Activated CD4-positive, alpha-beta T cell treated with anti-CD3 and anti-CD28 coated beads for 36 hours (primary cell): ENCODE measurements at regions not wholly inside any gene's neighbourhood (a gene's known extent, or its start where the extent isn't known, plus 50 kb on each side); places are given as distances from the start of the nearest gene placed in this dataset.

Source experiments
- ATAC-seq: fragments of 200-7000 bp; cut with Tn5 transposase; one replicate; pipeline ENCODE4 v1.10.0; 2021; ENCODE audit warnings: mild to moderate bottlenecking, moderate library complexity
- CTCF ChIA-PET: fragments of 350-600 bp; sonication (Branson Sonifier 250); formaldehyde crosslinking; loops from one replicate; lab custom pipeline; 2021; ENCODE audit warnings: antibody characterized with exemption; lab: Charles Lee
- POLR2A ChIA-PET: fragments of 350-600 bp; sonication (Branson Sonifier 250); formaldehyde crosslinking; loops from one replicate; lab custom pipeline; 2021; ENCODE audit warnings: antibody characterized with exemption, inconsistent platforms; lab: Charles Lee
- DNase-seq: peaks from one replicate; pipeline ENCODE4 v3.0.0-alpha.2; 2020
- H3K27ac Mint-ChIP-seq: one replicate; pipeline ENCODE4 v1.8.0; 2021; ENCODE audit warnings: mixed read lengths
- H3K27me3 Mint-ChIP-seq: one replicate; pipeline ENCODE4 v1.8.0; 2021; ENCODE audit warnings: mixed read lengths
- H3K36me3 Mint-ChIP-seq: one replicate; pipeline ENCODE4 v1.8.0; 2021; ENCODE audit warnings: low read depth, mixed read lengths
- H3K4me1 Mint-ChIP-seq: one replicate; pipeline ENCODE4 v1.8.0; 2021; ENCODE audit warnings: mixed read lengths
- H3K4me3 Mint-ChIP-seq: one replicate; pipeline ENCODE4 v1.8.0; 2021; ENCODE audit warnings: mild to moderate bottlenecking, moderate library complexity, mixed read lengths
- H3K9me3 Mint-ChIP-seq: one replicate; pipeline ENCODE4 v1.8.0; 2021; ENCODE audit warnings: low read depth, mixed read lengths
- intact Hi-C, 2 experiments: fragments of 100-400 bp; cut with DNase I in 1 of 2; cut with micrococcal nuclease in 1 of 2; formaldehyde crosslinking; loops; one replicate each; pipeline versions ENCODE4 v1.14.2 to v1.15.1; 2022 to 2024; cut with DNase I, micrococcal nuclease

GRCh38 chr15:31271711-31272557, 54.7 kb upstream of the KLF13 start:
- Mint-ChIP-seq H3K4me3 (no peak overlapping the region), H3K9me3 (no peaks in the 10 kb centered on the region), H3K4me1 (peaks cover 34% of the 10 kb centered on the region), H3K36me3 (no peaks in the 10 kb centered on the region), H3K27ac (no peak overlapping the region), H3K27me3 (no peaks in the 10 kb centered on the region)
- CTCF ChIA-PET: interaction anchor here (0.7 kb wide), 1 partner anchor 616 kb away, joined by 3 read pairs; no protein-coding TSS in a partner anchor
- ATAC-seq (no peak), DNase-seq (no peak)
- intact Hi-C loops: no loop called here
- POLR2A ChIA-PET: no interaction called here

- no peak for ATAC-seq
- intact Hi-C loops: no loop called here
- ChIA-PET CTCF (no interaction called here), POLR2A (no interaction called here)
- DNase-seq: no peak
- no peaks in the 10 kb centered on the region for H3K36me3 Mint-ChIP-seq
- peaks cover 27% of the 10 kb centered on the region for H3K4me1 Mint-ChIP-seq
- no peaks in the 10 kb centered on the region for H3K27me3 Mint-ChIP-seq
- H3K27ac Mint-ChIP-seq: no peak overlapping the region
- no peak overlapping the region for H3K4me3 Mint-ChIP-seq
- H3K9me3 Mint-ChIP-seq: no peaks in the 10 kb centered on the region
Measured at GRCh38 chr15:31272558-31273257, 53.9 kb upstream of the KLF13 start.

GRCh38 chr15:31273258-31273941, 53.2 kb upstream of the KLF13 start:
- Mint-ChIP-seq H3K27me3 (no peaks in the 10 kb centered on the region), H3K4me1 (peaks cover 20% of the 10 kb centered on the region), H3K4me3 (no peak overlapping the region), H3K27ac (no peak overlapping the region), H3K9me3 (no peaks in the 10 kb centered on the region), H3K36me3 (no peaks in the 10 kb centered on the region)
- ChIA-PET POLR2A (no interaction called here), CTCF (no interaction called here)
- ATAC-seq (no peak), DNase-seq (no peak)
- intact Hi-C loops: no loop called here

- Mint-ChIP-seq H3K36me3 (no peaks in the 10 kb centered on the region), H3K4me3 (no peak overlapping the region), H3K27ac (no peak overlapping the region), H3K9me3 (no peaks in the 10 kb centered on the region), H3K27me3 (no peaks in the 10 kb centered on the region), H3K4me1 (peaks cover 18% of the 10 kb centered on the region)
- ATAC-seq (no peak), DNase-seq (no peak)
- ChIA-PET CTCF (no interaction called here), POLR2A (no interaction called here)
- intact Hi-C loops: no loop called here
Measured at GRCh38 chr15:31274496-31275330, 51.9 kb upstream of the KLF13 start.

- intact Hi-C loops: no loop called here
- no peak overlapping the region for H3K27ac Mint-ChIP-seq
- H3K4me3 Mint-ChIP-seq: no peak overlapping the region
- no peaks in the 10 kb centered on the region for H3K9me3 Mint-ChIP-seq
- CTCF ChIA-PET: no interaction called here
- POLR2A ChIA-PET: no interaction called here
- H3K27me3 Mint-ChIP-seq: no peaks in the 10 kb centered on the region
- no peaks in the 10 kb centered on the region for H3K36me3 Mint-ChIP-seq
- ATAC-seq (no peak), DNase-seq (no peak)
- H3K4me1 Mint-ChIP-seq: peaks cover 14% of the 10 kb centered on the region
Measured at GRCh38 chr15:31275331-31276262, 51.0 kb upstream of the KLF13 start.

GRCh38 chr15:31276596-31277298, 49.9 kb upstream of the KLF13 start:
- H3K27me3 Mint-ChIP-seq: no peaks in the 10 kb centered on the region
- POLR2A ChIA-PET: no interaction called here
- no peak overlapping the region for H3K4me3 Mint-ChIP-seq
- ATAC-seq: no peak
- no peak for DNase-seq
- H3K9me3 Mint-ChIP-seq: no peaks in the 10 kb centered on the region
- H3K4me1 Mint-ChIP-seq: peaks cover 10% of the 10 kb centered on the region
- intact Hi-C loops: no loop called here
- CTCF ChIA-PET: no interaction called here
- no peaks in the 10 kb centered on the region for H3K36me3 Mint-ChIP-seq
- H3K27ac Mint-ChIP-seq: no peak overlapping the region
